ENCODE measurements at regions not wholly inside any gene's neighbourhood (a gene's known extent, or its start where the extent isn't known, plus 50 kb on each side); places are given as distances from the start of the nearest gene placed in this dataset.

- H3K36me3 ChIP-seq, result no peaks in the 10 kb centered on the region
- no peak for TF ChIP-seq POLR2A (IDR thresholded peaks at IDR 0.05)
- TF ChIP-seq POLR2AphosphoS5 (IDR thresholded peaks at IDR 0.05), result no peak
- TF ChIP-seq, protein P1, sequence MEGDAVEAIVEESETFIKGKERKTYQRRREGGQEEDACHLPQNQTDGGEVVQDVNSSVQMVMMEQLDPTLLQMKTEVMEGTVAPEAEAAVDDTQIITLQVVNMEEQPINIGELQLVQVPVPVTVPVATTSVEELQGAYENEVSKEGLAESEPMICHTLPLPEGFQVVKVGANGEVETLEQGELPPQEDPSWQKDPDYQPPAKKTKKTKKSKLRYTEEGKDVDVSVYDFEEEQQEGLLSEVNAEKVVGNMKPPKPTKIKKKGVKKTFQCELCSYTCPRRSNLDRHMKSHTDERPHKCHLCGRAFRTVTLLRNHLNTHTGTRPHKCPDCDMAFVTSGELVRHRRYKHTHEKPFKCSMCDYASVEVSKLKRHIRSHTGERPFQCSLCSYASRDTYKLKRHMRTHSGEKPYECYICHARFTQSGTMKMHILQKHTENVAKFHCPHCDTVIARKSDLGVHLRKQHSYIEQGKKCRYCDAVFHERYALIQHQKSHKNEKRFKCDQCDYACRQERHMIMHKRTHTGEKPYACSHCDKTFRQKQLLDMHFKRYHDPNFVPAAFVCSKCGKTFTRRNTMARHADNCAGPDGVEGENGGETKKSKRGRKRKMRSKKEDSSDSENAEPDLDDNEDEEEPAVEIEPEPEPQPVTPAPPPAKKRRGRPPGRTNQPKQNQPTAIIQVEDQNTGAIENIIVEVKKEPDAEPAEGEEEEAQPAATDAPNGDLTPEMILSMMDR (IDR thresholded peaks at IDR 0.05), result no peak
- no peak for TF ChIP-seq EP300 (IDR thresholded peaks at IDR 0.05)
- no peak for DNase-seq
- no peak overlapping the region for H3K4me3 ChIP-seq
- peaks cover 0 to 9% (median 0%) of the 10 kb centered on the region in 3 donors for H3K27me3 ChIP-seq
- H3K27ac ChIP-seq, result no peak overlapping the region
- intact Hi-C loops (cut with DNase I), result no loop called here
- 58 to 83% methylated on average over 10 of the region's 10 CpGs for WGBS, 2 donors
- peaks cover 0 to 12% (median 0%) of the 10 kb centered on the region in 4 donors for H3K4me1 ChIP-seq
- no peaks in the 10 kb centered on the region for H3K9me3 ChIP-seq
These were observed 213.8 kb downstream of the RPLP1 start for GRCh38 chr15:69666441-69666882.

GRCh38 chr15:69666921-69667811 is 214.5 kb downstream of the RPLP1 start:
- DNase-seq, result no peak
- H3K27ac ChIP-seq, result peak overlapping the region in 1 of 4 donors; percentile 8

DNA sequence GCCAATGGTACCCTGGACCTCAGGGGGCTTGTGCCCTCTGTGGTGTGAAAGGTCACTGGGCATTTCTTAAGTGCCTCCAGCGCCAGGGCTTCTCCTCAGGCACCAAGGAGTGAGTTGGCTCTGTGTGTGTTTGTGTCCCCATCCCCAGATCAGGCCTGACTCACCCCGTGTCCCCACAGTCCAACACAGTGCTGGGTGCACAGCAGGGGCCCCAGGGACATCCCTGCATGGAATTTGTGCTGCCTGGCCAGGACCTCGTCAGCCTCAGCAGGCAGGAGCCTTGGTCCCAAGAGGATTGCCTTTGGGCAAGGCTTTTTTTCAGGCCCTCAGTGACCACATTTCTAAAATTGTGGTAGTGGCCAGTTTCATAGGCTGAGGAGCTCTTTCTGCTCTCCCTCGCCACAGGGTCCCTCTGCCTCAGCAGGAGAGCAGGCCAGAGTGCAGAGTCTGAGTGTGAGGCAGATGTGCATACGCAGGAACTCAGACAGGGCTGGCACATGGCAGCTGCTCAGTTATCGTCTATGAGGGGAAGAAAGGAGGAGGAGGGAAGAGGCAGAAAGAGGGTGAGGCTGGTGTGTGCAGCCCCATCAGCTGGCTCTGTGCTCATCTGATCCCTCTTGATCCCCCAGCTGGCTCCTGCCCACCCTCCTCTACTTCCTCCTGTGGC is 215.6 kb downstream of the RPLP1 start:
- no peak overlapping the region for H3K4me3 ChIP-seq
- DNase-seq, result no peak
- no peaks in the 10 kb centered on the region for H3K36me3 ChIP-seq
- peak overlapping the region in 1 of 4 donors; percentile 8 for H3K27ac ChIP-seq
- TF ChIP-seq EP300 (IDR thresholded peaks at IDR 0.05) (no peak), POLR2A (IDR thresholded peaks at IDR 0.05) (no peak), POLR2AphosphoS5 (IDR thresholded peaks at IDR 0.05) (no peak)
- TF ChIP-seq, protein P1 (IDR thresholded peaks at IDR 0.05), result no peak
- H3K27me3 ChIP-seq, result peaks cover 0 to 5% (median 0%) of the 10 kb centered on the region in 3 donors
- intact Hi-C loops (cut with DNase I), result no loop called here
- 69 to 88% methylated on average over 6 of the region's 6 CpGs for WGBS, 2 donors
- peaks cover 0 to 12% (median 0%) of the 10 kb centered on the region in 4 donors for H3K4me1 ChIP-seq
- H3K9me3 ChIP-seq, result no peaks in the 10 kb centered on the region

More at GRCh38 chr15:69666921-69667811, 214.5 kb downstream of the RPLP1 start:
- H3K4me1 ChIP-seq, result peaks cover 0 to 12% (median 0%) of the 10 kb centered on the region in 4 donors
- no peak for TF ChIP-seq POLR2AphosphoS5 (IDR thresholded peaks at IDR 0.05)
- TF ChIP-seq, protein P1 (IDR thresholded peaks at IDR 0.05), result no peak
- no peak for TF ChIP-seq EP300 (IDR thresholded peaks at IDR 0.05)
- no peak for TF ChIP-seq POLR2A (IDR thresholded peaks at IDR 0.05)
- no peak overlapping the region for H3K4me3 ChIP-seq
- H3K36me3 ChIP-seq, result no peaks in the 10 kb centered on the region
- 55 to 78% methylated on average over 19 of the region's 19 CpGs for WGBS, 2 donors
- intact Hi-C loops (cut with DNase I), result no loop called here
- H3K27me3 ChIP-seq, result peaks cover 0 to 9% (median 0%) of the 10 kb centered on the region in 3 donors
- H3K9me3 ChIP-seq, result no peaks in the 10 kb centered on the region

DNA sequence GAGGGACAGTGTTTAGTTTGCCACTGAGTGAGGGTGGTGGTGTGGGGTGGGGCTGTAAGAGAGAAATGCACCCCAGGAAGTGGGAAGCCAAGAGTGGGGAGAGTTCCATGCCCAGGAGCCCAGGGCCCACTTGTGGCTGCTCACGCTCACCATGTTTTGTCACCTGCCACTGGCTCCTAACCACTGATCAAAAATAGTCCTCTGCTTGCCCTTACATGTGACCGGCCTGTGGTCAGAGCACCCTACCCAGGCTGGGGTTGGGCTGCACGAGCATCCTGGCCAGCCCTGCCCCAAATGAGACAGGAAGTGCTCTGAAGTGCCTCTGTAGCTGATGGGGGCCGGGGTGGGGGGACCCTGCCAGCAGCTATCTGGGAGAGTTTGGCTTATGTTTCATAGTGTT is 216.3 kb downstream of the RPLP1 start:
- no peaks in the 10 kb centered on the region for H3K9me3 ChIP-seq
- 51 to 78% methylated on average over 4 of the region's 4 CpGs for WGBS, 2 donors
- intact Hi-C loops (cut with DNase I), result no loop called here
- H3K36me3 ChIP-seq, result no peaks in the 10 kb centered on the region
- H3K4me1 ChIP-seq, result peaks cover 0 to 12% (median 0%) of the 10 kb centered on the region in 4 donors
- TF ChIP-seq EP300 (IDR thresholded peaks at IDR 0.05), result no peak
- no peak overlapping the region for H3K27ac ChIP-seq
- H3K4me3 ChIP-seq, result no peak overlapping the region
- no peak for DNase-seq
- no peaks in the 10 kb centered on the region for H3K27me3 ChIP-seq

DNA sequence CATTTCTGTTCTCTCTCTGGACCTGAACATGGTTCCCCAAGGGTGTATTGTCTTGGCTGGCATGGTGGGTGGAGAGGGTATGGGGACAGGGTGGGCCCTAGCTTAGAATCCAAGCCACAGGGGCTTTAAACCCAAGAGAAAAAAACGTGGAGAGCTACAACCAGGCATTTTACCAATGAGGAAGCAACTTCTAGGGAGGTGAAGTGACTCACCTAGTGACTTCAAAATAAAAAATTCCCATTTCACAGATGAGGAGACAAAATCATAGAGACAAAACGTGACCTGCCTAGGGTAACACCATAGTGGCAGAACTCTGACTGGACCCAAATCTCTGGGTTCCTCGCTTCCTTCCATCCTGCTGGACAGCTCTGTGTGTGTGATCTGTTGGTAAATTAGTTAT is 216.8 kb downstream of the RPLP1 start:
- WGBS, 2 donors, result 64 to 74% methylated on average over 3 of the region's 3 CpGs
- Histone ChIP-seq H3K27ac (no peak overlapping the region), H3K9me3 (no peaks in the 10 kb centered on the region), H3K27me3 (no peaks in the 10 kb centered on the region), H3K4me3 (no peak overlapping the region), H3K4me1 (peaks cover 0 to 12% (median 0%) of the 10 kb centered on the region in 4 donors), H3K36me3 (no peaks in the 10 kb centered on the region)
- intact Hi-C loops (cut with DNase I), result no loop called here
- DNase-seq, result no peak
- TF ChIP-seq EP300 (IDR thresholded peaks at IDR 0.05) (no peak), POLR2A (IDR thresholded peaks at IDR 0.05) (no peak), POLR2AphosphoS5 (IDR thresholded peaks at IDR 0.05) (no peak)
- TF ChIP-seq, protein P1 (IDR thresholded peaks at IDR 0.05), result no peak

Data from sigmoid colon (tissue), 6 donors.